HL-60 (cell line): ENCODE measurements at regions not wholly inside any gene's neighbourhood (a gene's known extent, or its start where the extent isn't known, plus 50 kb on each side); places are given as distances from the start of the nearest gene placed in this dataset.

Experiments
- DNase-seq, 2 experiments: peaks; one replicate each; pipeline ENCODE4 v3.0.0-alpha.2; 2010 to 2020; ENCODE audit warnings: low read depth in 1 of 2, low spot score in 1 of 2
- H3K27ac ChIP-seq: fragments of 250-450 bp; sonication (Bioruptor Pico); replicated peaks from 2 replicates; pipeline ENCODE4 v1.5.1; 2020; ENCODE audit warnings: mild to moderate bottlenecking, moderate library complexity
- H3K27me3 ChIP-seq: fragments of 250-450 bp; sonication (Bioruptor Pico); 2 replicates; pipeline ENCODE4 v1.5.1; 2021; ENCODE audit warnings: mild to moderate bottlenecking, moderate library complexity; ENCODE audit not compliant: insufficient read depth, poor library complexity, severe bottlenecking
- H3K4me3 ChIP-seq: replicated peaks from 2 replicates; pipeline ENCODE4 v1.5.1; 2011; ENCODE audit warnings: mild to moderate bottlenecking, control low read depth, low read length; ENCODE audit not compliant: insufficient read depth
- CTCF ChIP-seq: IDR thresholded peaks from one replicate; pipeline ENCODE4 v1.5.1; 2011; ENCODE audit warnings: low read length, control low read depth, inconsistent platforms; ENCODE audit not compliant: insufficient read depth
- GABPA ChIP-seq: IDR thresholded peaks from 2 replicates; pipeline ENCODE4 v1.6.1; 2012; ENCODE audit warnings: low read depth
- POLR2AphosphoS5 ChIP-seq: IDR thresholded peaks from 2 replicates; pipeline ENCODE4 v1.6.1; 2012; ENCODE audit warnings: low read depth
- REST ChIP-seq: IDR thresholded peaks from 2 replicates; pipeline ENCODE4 v1.6.1; 2012; ENCODE audit warnings: low read depth; ENCODE audit not compliant: insufficient replicate concordance
- SPI1 ChIP-seq: IDR thresholded peaks from 2 replicates; pipeline ENCODE4 v1.6.1; 2012; ENCODE audit warnings: low read depth, mild to moderate bottlenecking, borderline replicate concordance

GRCh38 chr2:103294420-103294819 lies 532.6 kb downstream of the TMEM182 start:
- TF ChIP-seq CTCF (no peak), SPI1 (no peak), GABPA (no peak), REST (no peak), POLR2AphosphoS5 (no peak)
- DNase-seq: no peak
- no peak overlapping the region for H3K27ac ChIP-seq

GRCh38 chr2:103295591-103295990 lies 533.8 kb downstream of the TMEM182 start:
- no peak overlapping the region for H3K4me3 ChIP-seq
- DNase-seq: no peak
- peaks cover 8% of the 10 kb centered on the region for H3K27me3 ChIP-seq
- TF ChIP-seq REST (no peak), SPI1 (no peak), CTCF (no peak), POLR2AphosphoS5 (no peak), GABPA (no peak)
- no peak overlapping the region for H3K27ac ChIP-seq

More at GRCh38 chr2:103294420-103294819, 532.6 kb downstream of the TMEM182 start:
- peaks cover 8% of the 10 kb centered on the region for H3K27me3 ChIP-seq
- no peak overlapping the region for H3K4me3 ChIP-seq

- DNase-seq: no peak
- H3K4me3 ChIP-seq: no peak overlapping the region
- H3K27me3 ChIP-seq: no peaks in the 10 kb centered on the region
- TF ChIP-seq GABPA (no peak), CTCF (no peak), SPI1 (no peak), REST (no peak), POLR2AphosphoS5 (no peak)
- no peak overlapping the region for H3K27ac ChIP-seq
Observed at GRCh38 chr2:103324671-103325070, 562.8 kb downstream of the TMEM182 start.
